ENCODE measurements at regions not wholly inside any gene's neighbourhood (a gene's known extent, or its start where the extent isn't known, plus 50 kb on each side); places are given as distances from the start of the nearest gene placed in this dataset.

- H3K4me1 ChIP-seq, result no peaks in the 10 kb centered on the region
- no peak for DNase-seq (ENCODE audit: low spot score in 2 of 2)
- H3K36me3 ChIP-seq, result no peaks in the 10 kb centered on the region
- H3K4me3 ChIP-seq, result no peak overlapping the region
- no peaks in the 10 kb centered on the region for H3K27me3 ChIP-seq
- H3K9me3 ChIP-seq, result peaks cover 0 to 5% (median 0%) of the 10 kb centered on the region in 4 donors
- no peak for TF ChIP-seq POLR2A (IDR thresholded peaks at IDR 0.05)
- TF ChIP-seq EP300 (IDR thresholded peaks at IDR 0.05), result no peak
- TF ChIP-seq CTCF (IDR thresholded peaks at IDR 0.05), result no peak
- H3K27ac ChIP-seq, result no peak overlapping the region
- 79 to 87% methylated on average over 2 of the region's 2 CpGs for WGBS, 2 donors
These were observed 124.9 kb downstream of the IRX2 start for GRCh38 chr5:2626572-2626971.

- no peaks in the 10 kb centered on the region for H3K27me3 ChIP-seq
- H3K4me3 ChIP-seq, result no peak overlapping the region
These were observed 128.6 kb downstream of the IRX2 start for GRCh38 chr5:2622866-2623265.

GRCh38 chr5:2621631-2622030 lies 129.8 kb downstream of the IRX2 start:
- TF ChIP-seq CTCF (IDR thresholded peaks at IDR 0.05) (no peak), EP300 (IDR thresholded peaks at IDR 0.05) (no peak)
- H3K9me3 ChIP-seq, result no peaks in the 10 kb centered on the region
- no peak overlapping the region for H3K4me3 ChIP-seq
- H3K4me1 ChIP-seq, result no peaks in the 10 kb centered on the region
- DNase-seq (ENCODE audit: low spot score in 2 of 2), result no peak
- 74 to 83% methylated on average over 8 of the region's 8 CpGs for WGBS, 2 donors
- no peaks in the 10 kb centered on the region for H3K36me3 ChIP-seq
- H3K27ac ChIP-seq, result no peak overlapping the region
- no peaks in the 10 kb centered on the region for H3K27me3 ChIP-seq

More at GRCh38 chr5:2622866-2623265, 128.6 kb downstream of the IRX2 start:
- TF ChIP-seq EP300 (IDR thresholded peaks at IDR 0.05) (no peak), CTCF (IDR thresholded peaks at IDR 0.05) (no peak), POLR2A (IDR thresholded peaks at IDR 0.05) (no peak)
- Histone ChIP-seq H3K4me1 (no peaks in the 10 kb centered on the region), H3K9me3 (peaks cover 0 to 4% (median 0%) of the 10 kb centered on the region in 4 donors), H3K27ac (no peak overlapping the region), H3K36me3 (no peaks in the 10 kb centered on the region)
- WGBS, 2 donors, result 63 to 71% methylated on average over 5 of the region's 5 CpGs
- no peak for DNase-seq (ENCODE audit: low spot score in 2 of 2)

- Histone ChIP-seq H3K27ac (no peak overlapping the region), H3K9me3 (peaks cover 0 to 4% (median 0%) of the 10 kb centered on the region in 4 donors), H3K4me3 (no peak overlapping the region), H3K4me1 (no peaks in the 10 kb centered on the region), H3K36me3 (no peaks in the 10 kb centered on the region), H3K27me3 (no peaks in the 10 kb centered on the region)
- 60 to 70% methylated on average over 6 of the region's 6 CpGs for WGBS, 2 donors
- no peak for DNase-seq (ENCODE audit: low spot score in 2 of 2)
- TF ChIP-seq POLR2A (IDR thresholded peaks at IDR 0.05), result no peak
- TF ChIP-seq EP300 (IDR thresholded peaks at IDR 0.05), result no peak
- TF ChIP-seq CTCF (IDR thresholded peaks at IDR 0.05), result no peak
These were observed 132.3 kb downstream of the IRX2 start for GRCh38 chr5:2619216-2619615.

GRCh38 chr5:2617461-2617860 lies 134.0 kb downstream of the IRX2 start:
- TF ChIP-seq CTCF (IDR thresholded peaks at IDR 0.05) (no peak), EP300 (IDR thresholded peaks at IDR 0.05) (no peak), POLR2A (IDR thresholded peaks at IDR 0.05) (no peak)
- Histone ChIP-seq H3K36me3 (no peaks in the 10 kb centered on the region), H3K27me3 (no peaks in the 10 kb centered on the region), H3K27ac (no peak overlapping the region), H3K4me3 (no peak overlapping the region), H3K4me1 (no peaks in the 10 kb centered on the region), H3K9me3 (peaks cover 0 to 4% (median 0%) of the 10 kb centered on the region in 4 donors)
- WGBS, 2 donors, result 76 to 77% methylated on average over 5 of the region's 5 CpGs
- no peak for DNase-seq (ENCODE audit: low spot score in 2 of 2)
